NCI-H2107 treated with DMSO at 0.1 percent for 48 hours (cell line): ENCODE measurements at regions not wholly inside any gene's neighbourhood (a gene's known extent, or its start where the extent isn't known, plus 50 kb on each side); places are given as distances from the start of the nearest gene placed in this dataset.

Experiments
- DNase-seq: peaks from one replicate; lab custom pipeline; 2025; ENCODE audit not compliant: unreplicated experiment; lab: John Stamatoyannopoulos, UW

- DNase-seq = no peak
Measured at GRCh38 chr3:177300039-177300833, 103.0 kb upstream of the TBL1XR1 start.

- no peak for DNase-seq
Measured at GRCh38 chr3:177300842-177301241, 103.6 kb upstream of the TBL1XR1 start.

GRCh38 chr3:177306252-177306651 lies 109.0 kb upstream of the TBL1XR1 start:
- no peak for DNase-seq

GRCh38 chr3:177307391-177307790 lies 110.1 kb upstream of the TBL1XR1 start:
- no peak for DNase-seq

DNA sequence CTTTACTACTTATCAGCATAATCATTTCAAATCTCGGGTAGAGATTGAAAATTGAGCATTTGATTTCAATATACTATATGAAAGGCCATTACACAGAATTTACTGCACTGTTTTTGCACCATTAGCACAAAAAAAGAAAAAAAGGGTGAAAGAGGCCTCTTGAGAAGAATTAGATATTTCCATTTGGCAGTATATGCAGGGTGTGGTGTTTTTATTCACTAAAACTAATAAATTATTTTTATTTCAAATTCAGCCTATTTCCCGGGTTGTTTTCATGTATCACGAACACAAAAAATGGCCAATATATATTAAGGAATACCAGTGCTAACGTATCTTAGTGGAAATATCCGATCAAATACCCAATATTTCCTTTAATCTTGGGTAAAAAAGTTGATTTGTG lies 110.5 kb upstream of the TBL1XR1 start:
- DNase-seq = no peak

DNA sequence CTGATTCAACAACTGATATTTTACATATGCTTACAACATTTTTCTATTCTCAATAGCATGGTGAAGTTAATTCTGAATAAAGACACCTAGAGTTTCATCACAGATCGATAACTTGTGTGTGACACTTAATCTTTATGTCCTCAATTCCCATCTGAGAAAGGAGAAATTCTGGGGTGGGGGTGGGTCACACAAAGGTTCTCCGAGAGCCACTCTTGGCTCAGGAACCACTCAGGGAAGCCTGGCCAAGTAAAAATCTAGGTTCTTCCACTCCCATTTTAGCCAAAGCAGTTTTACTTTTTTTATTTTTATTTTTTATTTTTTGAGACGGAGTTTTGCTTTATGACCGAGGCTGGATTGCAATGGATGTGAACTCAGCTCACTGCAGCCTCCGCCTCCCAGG lies 111.0 kb upstream of the TBL1XR1 start:
- DNase-seq = no peak

GRCh38 chr3:177308911-177309310 lies 111.6 kb upstream of the TBL1XR1 start:
- DNase-seq = no peak

DNA sequence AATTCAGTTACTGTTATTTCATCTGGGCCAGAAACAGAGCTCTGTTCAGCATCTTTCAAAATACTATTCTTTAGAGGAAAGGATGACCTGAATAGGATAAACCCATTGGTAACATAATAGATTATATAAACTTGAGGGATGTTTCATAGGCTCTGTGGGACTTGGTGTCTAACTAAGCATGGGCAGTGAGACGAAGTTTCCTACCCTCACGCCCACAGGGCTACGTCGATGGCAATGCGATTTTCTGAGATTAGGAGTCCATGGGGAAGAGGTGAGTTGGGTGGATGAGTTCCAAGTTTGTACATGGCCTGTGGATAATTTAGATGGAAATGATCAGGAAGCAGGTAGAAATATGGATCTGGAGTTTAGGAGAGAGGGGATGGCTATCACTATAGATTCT lies 115.2 kb upstream of the TBL1XR1 start:
- no peak for DNase-seq

- DNase-seq = no peak
Measured at GRCh38 chr3:177314897-177315296, 117.6 kb upstream of the TBL1XR1 start.

DNA sequence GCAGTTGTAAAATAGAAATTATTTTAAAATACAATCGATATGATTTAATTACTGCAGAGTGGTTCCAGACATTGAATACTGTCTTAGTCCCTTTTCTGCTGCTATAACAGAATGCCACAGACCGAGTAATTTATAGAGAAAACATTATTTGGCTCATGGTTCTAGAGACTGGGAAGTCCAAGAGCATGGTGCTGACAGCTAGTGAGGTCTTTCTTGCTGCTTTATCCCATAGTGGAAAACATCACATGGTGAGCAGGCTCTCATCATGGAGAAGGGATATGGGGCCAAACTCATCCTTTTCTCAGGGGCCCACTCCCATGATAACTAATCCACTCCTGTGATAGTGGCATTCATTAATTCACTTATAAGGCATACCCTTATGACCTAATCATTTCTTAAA lies 120.0 kb upstream of the TBL1XR1 start:
- no peak for DNase-seq

- no peak for DNase-seq
Measured at GRCh38 chr3:177318559-177318958, 121.3 kb upstream of the TBL1XR1 start.

- no peak for DNase-seq
Measured at GRCh38 chr3:177320765-177321247, 123.5 kb upstream of the TBL1XR1 start.

DNA sequence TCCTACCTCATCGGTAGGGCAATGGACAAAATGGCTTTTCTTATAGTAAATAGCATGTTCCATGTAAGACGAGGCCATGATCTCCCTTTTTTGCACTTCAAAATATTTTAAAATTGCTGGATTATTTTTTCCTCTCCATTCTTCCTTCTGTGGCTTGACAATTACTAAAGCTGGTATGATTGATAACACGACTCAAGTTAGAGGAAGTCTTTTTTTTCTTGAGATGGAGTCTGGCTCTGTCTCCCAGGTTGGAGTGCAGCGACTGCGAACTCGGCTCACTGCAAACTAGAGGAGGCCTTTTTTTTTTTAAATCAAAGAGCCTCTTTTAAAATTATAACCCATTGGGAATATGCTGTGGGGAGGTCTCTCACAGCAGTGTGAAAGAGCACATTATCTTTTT lies 124.5 kb upstream of the TBL1XR1 start:
- DNase-seq = no peak

DNA sequence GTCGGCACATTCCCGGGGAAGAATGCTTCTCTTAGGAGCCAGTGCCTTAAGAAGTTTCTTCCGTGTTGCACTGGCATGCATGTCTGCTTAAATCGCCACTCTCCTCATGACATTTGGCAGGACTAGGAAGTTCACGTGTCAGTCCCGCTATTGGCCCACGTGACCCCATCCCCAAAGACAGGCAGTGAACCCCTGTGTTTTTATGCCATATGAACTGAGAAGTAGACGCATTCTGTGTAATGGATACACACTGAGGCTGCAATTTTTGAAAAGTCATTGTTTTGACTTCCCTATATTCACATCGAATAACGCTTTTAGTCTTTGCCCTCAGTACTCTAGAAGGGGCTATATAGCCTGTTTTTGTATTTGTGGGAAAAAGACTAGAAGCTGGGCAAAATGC lies 125.6 kb upstream of the TBL1XR1 start:
- DNase-seq = no peak

DNA sequence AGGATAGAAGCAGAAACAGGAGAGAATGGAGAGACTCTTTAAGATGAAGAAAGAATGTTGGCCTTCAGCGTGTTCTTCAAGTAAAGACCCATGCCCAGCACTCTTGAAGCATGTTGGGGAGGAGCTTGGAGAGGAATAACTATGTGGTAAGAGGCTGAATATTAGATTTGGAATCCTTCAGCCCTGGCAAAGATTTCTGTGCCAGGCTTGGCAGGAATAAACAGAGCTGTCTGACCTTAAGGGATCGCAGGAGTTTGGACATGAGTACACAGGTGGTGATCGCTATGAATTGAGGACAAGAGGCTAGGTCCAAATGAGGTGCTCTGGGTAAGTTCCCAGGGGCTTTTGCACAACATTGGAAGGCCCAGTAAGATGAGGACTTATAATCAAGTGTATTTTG lies 132.6 kb upstream of the TBL1XR1 start:
- no peak for DNase-seq

DNA sequence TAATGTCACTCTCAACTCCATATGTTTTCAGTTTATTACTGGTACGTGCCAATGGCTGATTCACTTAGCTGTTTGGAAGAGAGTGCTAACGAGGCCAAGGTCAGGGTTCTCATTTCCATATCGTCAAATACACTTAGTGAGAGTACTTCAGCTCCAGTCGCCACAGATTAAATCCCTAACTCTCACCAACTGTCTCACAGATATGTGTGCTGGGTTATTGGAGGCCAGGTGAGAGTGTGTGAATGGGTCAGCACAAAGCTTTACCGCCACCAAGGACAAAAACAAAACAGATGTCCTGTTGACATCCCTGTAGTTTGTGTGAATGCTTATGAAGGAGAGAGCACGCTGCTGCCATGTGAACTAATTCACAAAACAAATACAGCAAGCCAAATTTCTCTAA lies 133.5 kb upstream of the TBL1XR1 start:
- no peak for DNase-seq

GRCh38 chr3:177331203-177331835 lies 134.0 kb upstream of the TBL1XR1 start:
- no peak for DNase-seq

- no peak for DNase-seq
Measured at GRCh38 chr3:177332955-177333354, 135.7 kb upstream of the TBL1XR1 start.

DNA sequence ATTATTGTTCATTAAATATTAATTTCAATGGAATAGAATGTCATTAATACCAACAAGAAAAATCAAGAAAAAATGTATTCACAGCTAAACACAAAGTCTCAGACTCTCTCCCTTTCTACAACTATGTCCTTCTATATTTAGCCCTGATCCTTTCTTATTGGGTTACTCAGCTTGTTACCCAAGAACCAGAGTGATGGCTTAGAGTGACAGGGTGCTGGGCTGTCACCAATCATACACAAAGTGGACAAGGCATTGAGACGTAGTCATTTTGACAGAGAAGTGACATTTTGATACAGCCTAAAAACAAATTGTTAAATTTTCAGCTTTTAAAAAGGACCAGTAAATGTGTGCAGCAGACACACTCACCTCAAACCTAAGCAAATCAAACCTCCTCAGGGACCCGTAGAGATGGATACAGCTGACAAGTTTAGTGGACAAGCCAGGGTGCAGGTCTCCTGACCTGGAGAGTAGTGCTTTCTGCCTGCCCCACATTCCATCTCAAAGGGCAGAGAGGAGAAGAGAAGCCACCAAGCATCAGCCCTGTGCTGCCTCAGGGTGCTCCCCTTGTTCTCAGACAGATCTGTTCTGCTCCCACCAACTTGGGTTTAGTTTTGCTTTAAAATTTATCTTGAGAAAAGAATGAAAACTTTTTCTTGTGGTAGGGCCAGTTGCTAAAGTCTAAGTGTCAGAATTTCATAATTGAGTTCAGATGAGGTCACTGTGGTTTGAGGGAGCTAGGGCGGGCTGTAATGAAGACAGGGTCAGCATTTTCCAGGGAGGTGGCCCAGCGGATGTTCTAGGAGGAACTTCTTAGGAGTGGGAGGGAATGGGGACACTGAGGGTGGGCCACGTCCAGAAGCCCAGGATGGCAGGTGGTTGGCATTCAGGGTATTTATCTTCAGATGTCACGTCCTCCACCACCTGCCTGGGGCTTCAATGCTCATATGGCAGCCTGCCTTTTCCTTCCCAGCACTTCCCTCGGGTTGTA lies 136.5 kb upstream of the TBL1XR1 start:
- no peak for DNase-seq

GRCh38 chr3:177334803-177335202 lies 137.5 kb upstream of the TBL1XR1 start:
- no peak for DNase-seq

- DNase-seq = no peak
Measured at GRCh38 chr3:177335728-177336127, 138.4 kb upstream of the TBL1XR1 start.
